Fibroblast of lung (primary cell): ENCODE measurements at regions not wholly inside any gene's neighbourhood (a gene's known extent, or its start where the extent isn't known, plus 50 kb on each side); places are given as distances from the start of the nearest gene placed in this dataset.

Source experiments
- CTCF ChIP-seq, 2 donors: IDR thresholded peaks in 1 of 2; conservative IDR thresholded peaks in 1 of 2; 1 replicate in 1 of 2; 2 replicates in 1 of 2; pipeline ENCODE4 v1.5.1; 2011 to 2012; ENCODE audit warnings: low read length in 2 of 2, control low read depth in 1 of 2, inconsistent platforms in 1 of 2, low read depth in 1 of 2, mild to moderate bottlenecking in 1 of 2
- EZH2 ChIP-seq: IDR thresholded peaks from 2 replicates; pipeline ENCODE4 v1.5.1; 2012; ENCODE audit warnings: low read length, control low read depth, mild to moderate bottlenecking; ENCODE audit errors: missing control alignments

- TF ChIP-seq CTCF (conservative IDR thresholded peaks at IDR 0.05 in 1 of 2, IDR thresholded peaks at IDR 0.05 in 1 of 2; ENCODE audit: low read depth in 1 of 2, low read length in 2 of 2), result peak; percentile 3 to 17
- TF ChIP-seq EZH2, result no peak
Observed at GRCh38 chr1:102550729-102551384, 554.1 kb upstream of the OLFM3 start.
